NCI-H2107 treated with DMSO at 0.1 percent for 48 hours (cell line): ENCODE measurements at regions not wholly inside any gene's neighbourhood (a gene's known extent, or its start where the extent isn't known, plus 50 kb on each side); places are given as distances from the start of the nearest gene placed in this dataset.
"Not testable (repeated sequence)": the region's sequence is repeated elsewhere in the genome, so short reads cannot be mapped to it uniquely, and the experiment has no call there.

Experiments
- DNase-seq: peaks from one replicate; lab custom pipeline; 2025; ENCODE audit not compliant: unreplicated experiment; lab: John Stamatoyannopoulos, UW

GRCh38 chr9:81455462-81456219 is 233.7 kb downstream of the TLE1 start:
- no peak for DNase-seq

DNA sequence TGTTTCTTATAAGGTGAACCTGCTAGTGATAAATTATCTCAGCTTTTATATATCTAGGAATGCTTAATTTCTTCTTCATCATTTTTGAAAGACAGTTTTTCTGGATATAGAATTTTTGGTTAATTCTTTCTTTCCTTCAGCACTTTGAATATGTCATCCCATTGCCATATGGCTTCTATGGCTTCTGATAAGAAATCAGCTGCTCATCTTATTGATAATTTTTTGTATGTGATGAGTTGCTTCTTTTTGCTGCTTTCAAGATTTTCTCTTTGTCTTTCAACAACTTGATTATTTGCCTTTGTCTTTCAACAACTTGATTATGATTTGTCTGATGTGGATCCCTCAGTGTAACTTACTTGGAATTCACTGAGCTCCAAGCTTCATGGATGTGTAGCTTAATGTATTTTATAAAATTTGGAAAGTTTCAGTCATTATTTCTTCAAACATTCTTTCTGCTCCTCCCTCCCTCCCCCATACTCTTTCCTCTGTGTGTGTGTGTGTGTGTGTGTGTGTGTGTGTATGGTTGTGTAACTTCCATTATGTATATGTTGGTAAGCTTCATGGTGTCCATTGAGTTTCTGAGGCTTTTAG is 243.9 kb downstream of the TLE1 start:
- DNase-seq: no peak

DNA sequence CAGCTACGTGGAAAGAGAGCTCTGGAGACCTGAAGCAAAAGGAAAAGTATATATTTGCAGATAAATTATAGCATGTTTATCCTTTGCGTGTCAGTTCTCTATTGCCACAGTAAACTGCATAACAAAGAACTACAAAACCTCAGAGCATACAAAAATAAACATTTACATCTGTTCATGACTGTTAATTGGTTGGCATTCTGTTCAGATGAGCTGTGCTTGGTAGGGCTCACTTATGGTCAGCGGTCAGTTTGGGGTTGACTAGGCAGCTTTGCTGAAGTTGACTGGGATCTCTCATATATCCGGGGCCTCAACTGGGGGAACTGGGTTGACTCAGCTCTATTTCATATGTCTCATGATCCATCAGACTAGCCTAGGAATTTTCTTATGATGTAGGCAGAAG is 257.7 kb downstream of the TLE1 start:
- no peak for DNase-seq

- DNase-seq: no peak
Measured at GRCh38 chr9:81430727-81431126, 258.6 kb downstream of the TLE1 start.

DNA sequence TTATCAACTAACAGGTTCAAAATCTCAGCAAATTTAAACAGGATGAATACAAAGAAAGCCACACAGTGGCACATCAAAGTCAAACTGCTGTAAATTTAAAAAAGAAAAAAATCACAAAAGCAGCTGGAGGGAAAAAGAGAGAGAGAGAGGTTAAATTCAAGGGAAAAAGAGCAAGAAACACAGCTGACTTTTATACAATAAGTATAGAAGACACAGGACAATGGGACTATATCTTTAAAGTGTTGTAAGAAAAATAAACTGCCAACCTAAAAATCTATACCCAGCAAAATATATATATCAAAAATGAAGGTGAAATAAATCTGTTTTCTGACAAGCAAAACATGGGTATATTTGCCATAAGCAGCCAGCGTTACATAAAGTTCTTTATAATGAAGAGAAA is 261.5 kb downstream of the TLE1 start:
- DNase-seq: no peak

GRCh38 chr9:81424431-81424830 is 264.9 kb downstream of the TLE1 start:
- no peak for DNase-seq

GRCh38 chr9:81423589-81424326 is 265.6 kb downstream of the TLE1 start:
- no peak for DNase-seq

DNA sequence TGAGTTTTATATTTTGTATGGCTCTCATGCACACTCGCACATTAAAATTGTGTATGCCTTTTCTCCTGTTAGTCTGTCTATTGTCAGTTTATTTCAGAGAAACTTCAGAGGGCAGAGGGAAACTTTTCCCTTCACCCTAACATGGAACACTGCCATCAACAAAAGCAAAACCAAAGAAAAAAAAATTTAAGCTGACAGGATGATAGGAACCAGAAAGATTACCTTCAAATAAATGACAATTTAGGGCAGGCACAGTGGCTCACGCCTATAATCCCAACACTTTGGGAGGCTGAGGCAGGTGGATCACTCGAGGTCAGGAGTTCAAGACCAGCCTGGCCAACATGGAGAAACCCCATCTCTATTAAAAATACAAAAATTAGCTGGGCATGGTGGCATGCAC is 268.3 kb downstream of the TLE1 start:
- not testable (repeated sequence) for DNase-seq

GRCh38 chr9:81420024-81420423 is 269.3 kb downstream of the TLE1 start:
- DNase-seq: no peak

GRCh38 chr9:81417941-81418340 is 271.4 kb downstream of the TLE1 start:
- no peak for DNase-seq

DNA sequence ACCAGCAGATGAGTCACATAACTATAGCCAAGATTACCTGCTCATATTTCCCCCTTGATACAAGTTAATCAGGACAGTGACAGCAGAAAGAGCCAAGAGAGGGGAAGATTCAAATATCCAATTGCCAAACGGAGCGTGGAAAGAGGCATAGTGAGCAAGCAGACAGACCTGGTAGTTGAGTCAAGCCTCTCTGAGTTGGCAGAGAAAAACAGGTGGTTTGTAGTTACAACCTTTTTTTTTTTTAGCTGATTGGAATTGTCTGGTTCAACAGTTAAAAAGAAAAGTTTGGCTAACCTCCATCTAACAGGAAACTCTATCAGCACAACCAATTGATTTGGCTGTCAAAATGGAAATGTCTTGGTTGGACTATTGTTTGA is 272.1 kb downstream of the TLE1 start:
- peak; percentile 45 for DNase-seq

GRCh38 chr9:81416476-81417298 is 272.7 kb downstream of the TLE1 start:
- DNase-seq: peak; percentile 45

- DNase-seq: no peak
Measured at GRCh38 chr9:81414836-81415235, 274.5 kb downstream of the TLE1 start.

DNA sequence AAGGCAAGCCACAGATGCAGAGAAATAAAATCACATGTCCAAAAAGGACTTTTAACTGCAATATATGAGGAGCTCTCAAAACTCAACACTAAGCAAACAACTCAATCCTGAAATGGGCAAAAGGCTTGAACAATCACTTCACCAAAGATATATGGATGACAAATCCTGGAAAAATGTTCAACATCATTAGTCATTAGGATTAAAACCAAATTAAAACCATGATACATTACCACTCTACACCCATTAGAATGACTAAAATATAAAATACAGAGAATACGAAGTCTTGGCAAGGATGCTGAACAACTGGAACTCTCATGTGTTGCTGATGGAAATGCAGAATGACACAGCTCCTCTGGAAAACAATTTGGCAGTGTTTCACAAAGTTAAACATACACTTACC is 277.4 kb downstream of the TLE1 start:
- DNase-seq: no peak

DNA sequence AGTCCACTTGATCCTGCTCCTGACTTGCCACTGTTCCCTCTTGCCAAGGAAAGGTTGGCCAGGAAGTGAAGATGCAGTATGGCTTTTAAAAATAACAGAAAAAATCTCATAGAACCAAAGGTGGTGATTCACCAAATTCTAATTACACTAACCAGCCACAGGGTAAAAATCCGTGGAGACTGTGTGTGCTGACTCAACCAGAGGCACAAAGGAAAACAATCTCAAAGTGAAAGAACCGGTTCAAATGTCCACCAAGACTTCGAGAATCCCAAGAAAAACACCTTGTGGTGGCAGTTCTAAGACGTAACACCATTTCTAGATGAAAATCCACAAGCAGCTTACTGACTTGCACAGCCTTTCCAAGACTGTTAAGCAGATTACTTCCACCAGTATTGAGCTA is 279.1 kb downstream of the TLE1 start:
- no peak for DNase-seq

DNA sequence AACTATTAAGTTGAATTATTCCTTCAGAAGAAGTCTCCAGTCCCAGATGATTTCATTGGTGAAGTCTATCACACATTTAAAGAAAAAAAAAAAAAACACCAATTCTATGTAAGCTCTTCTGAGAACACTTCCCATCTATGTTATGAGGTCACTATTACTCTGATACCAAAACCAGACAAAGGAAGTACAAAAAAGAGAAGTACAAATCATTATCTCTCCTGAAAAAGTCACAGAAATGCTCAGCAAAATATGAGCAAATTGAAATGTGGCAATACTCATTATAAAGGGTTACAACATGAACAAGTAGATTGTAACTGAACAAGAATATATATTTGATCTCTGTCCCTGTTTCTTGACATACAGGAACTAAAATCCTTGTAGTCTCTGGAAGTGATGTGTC is 280.4 kb downstream of the TLE1 start:
- DNase-seq: no peak

- no peak for DNase-seq
Measured at GRCh38 chr9:81404931-81405598, 284.3 kb downstream of the TLE1 start.

GRCh38 chr9:81397481-81398381 is 291.6 kb downstream of the TLE1 start:
- no peak for DNase-seq

- DNase-seq: no peak
Measured at GRCh38 chr9:81396528-81396927, 292.8 kb downstream of the TLE1 start.

- no peak for DNase-seq
Measured at GRCh38 chr9:81395676-81396054, 293.7 kb downstream of the TLE1 start.
